NCI-H69 (cell line): ENCODE measurements at regions not wholly inside any gene's neighbourhood (a gene's known extent, or its start where the extent isn't known, plus 50 kb on each side); places are given as distances from the start of the nearest gene placed in this dataset.

Experiments
- DNase-seq: peaks from one replicate; lab custom pipeline; 2025; lab: John Stamatoyannopoulos, UW

- no peak for DNase-seq
These were observed 457.7 kb upstream of the ADAMTS5 start for GRCh38 chr21:27424601-27425000.

GRCh38 chr21:27423906-27424595, 457.2 kb upstream of the ADAMTS5 start:
- DNase-seq = no peak

GRCh38 chr21:27423038-27423437, 456.1 kb upstream of the ADAMTS5 start:
- no peak for DNase-seq

- DNase-seq = no peak
These were observed 455.5 kb upstream of the ADAMTS5 start for GRCh38 chr21:27422435-27422834.

- DNase-seq = no peak
These were observed 454.8 kb upstream of the ADAMTS5 start for GRCh38 chr21:27421654-27422053.

GRCh38 chr21:27419153-27419552, 452.3 kb upstream of the ADAMTS5 start:
- no peak for DNase-seq

GRCh38 chr21:27418346-27418745, 451.5 kb upstream of the ADAMTS5 start:
- no peak for DNase-seq

GRCh38 chr21:27412530-27412929, 445.6 kb upstream of the ADAMTS5 start:
- DNase-seq = no peak

DNA sequence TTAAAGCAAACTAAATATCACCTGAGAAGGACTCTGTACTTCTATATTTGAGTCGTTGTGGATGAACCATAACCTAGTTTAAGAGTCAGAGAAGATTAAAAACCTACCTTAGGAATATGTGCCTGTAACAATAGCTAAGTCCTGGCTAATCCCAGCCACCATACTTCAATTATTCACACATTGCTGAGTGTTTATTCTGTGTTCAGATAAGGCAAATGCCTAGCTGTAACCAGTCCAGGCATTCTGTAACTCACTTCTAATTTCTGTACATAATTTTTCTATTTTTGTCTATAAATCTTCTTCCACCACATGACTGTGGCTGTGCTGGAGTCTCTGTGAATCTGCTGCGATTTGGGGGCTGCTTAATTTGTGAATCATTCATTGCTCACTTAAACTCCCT, 441.9 kb upstream of the ADAMTS5 start:
- DNase-seq = no peak

DNA sequence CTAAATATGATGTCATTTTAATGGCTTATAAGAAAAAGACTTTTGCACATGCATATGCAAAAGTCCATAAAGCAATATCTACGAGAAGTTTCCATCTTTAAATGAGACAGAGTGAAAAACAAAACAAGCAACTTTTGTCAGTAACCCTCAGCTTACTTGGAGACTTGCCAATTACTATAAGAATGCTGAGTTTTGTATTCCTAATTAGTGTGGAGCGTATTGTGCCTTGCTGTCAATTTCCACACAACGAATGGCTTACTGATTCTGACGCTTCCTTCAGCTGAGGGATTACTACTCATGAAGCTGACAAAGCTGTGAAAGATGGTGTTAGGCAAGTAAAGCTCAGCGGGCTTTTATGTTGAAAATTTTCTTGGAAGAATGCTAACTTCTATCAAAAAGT, 440.4 kb upstream of the ADAMTS5 start:
- DNase-seq = no peak

DNA sequence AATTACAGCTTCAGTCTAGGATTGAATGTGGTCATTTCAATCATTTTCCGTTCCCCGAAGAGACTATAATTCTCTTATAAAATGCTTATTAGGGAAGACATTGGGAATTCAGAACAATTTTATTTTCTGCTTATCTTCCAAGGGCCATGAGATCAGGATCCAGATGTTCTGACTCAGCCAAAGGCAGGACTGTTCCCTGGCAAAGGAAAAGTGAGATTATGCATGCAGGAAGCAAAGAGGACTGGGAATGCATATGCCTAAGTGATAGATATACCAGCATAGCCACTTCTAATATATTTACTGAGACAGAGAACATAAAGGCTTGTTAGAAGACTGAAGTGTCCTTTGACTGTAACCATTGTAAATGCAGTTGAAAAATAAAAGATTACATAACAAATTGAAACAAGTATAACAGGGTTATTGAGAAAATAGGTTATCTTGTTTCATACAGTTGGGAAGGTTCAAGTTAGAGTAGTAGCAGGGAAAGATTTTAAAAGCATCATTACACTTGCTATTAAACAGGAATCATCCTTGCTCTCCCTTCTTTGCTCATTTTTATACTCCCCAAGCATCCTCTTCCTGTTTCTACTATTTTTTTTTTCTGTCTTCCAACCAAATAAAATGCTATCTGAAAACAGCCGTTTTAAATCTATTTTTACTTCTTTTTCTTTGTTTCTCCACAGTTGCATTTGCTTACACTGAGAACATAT, 439.6 kb upstream of the ADAMTS5 start:
- DNase-seq = no peak

GRCh38 chr21:27403011-27403410, 436.1 kb upstream of the ADAMTS5 start:
- no peak for DNase-seq

- DNase-seq = no peak
These were observed 433.2 kb upstream of the ADAMTS5 start for GRCh38 chr21:27400045-27400444.

DNA sequence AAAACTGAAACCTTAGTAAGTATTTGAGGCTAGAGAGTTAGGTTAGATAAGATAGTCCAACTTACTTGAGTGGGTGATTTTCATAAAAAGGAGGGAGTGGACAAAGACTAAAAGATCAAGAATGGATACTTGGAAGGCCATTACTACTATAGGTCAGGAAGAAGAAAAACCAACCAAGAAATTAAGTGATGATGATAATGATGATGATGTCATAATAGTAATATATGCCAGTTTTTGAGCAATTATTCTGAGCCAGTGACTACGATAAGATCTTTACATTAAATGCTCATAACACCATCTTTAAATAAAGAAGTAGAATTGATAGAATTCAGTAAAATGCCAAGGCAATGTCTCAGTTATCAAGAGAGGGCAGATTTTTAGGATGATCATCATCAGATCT, 430.7 kb upstream of the ADAMTS5 start:
- no peak for DNase-seq

GRCh38 chr21:27393726-27394125, 426.8 kb upstream of the ADAMTS5 start:
- DNase-seq = no peak

DNA sequence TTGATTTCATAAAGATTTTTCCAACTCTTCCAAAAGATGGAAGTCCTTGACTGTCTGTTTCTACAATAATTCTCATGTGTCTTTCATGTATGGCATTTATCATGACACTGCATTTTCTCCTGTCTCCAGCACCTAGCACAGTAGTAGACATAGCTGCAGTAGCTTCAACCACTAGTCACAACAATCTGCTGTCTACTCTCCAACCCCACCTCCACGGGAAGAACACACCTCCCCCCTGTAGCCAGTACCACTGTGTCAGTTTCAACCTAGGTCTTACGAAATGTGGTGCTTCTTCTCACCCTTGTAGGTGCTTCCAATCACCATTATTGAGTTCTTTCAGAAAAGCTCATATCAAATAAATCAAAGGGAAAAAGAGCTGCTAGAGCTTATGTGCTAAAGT, 425.1 kb upstream of the ADAMTS5 start:
- no peak for DNase-seq

DNA sequence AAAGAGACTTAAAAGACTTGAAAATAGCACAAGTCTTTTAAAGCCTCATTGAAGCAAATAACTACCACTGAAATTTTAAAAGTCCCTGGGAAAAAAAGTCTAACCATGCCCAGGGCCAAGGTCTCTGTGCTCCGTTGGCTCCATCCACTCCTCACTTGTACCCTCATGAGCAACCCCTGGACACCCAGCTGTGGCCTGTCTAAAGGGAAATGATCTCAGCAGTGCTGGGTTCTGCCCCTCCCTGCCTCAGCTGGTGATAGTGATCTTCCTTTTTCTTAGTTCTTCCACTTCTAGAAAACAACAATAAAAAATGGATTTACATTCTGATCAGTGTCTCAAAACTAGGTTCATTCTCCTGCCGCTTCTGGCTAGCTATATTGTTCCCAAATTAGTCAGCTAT, 423.5 kb upstream of the ADAMTS5 start:
- no peak for DNase-seq

- no peak for DNase-seq
These were observed 421.9 kb upstream of the ADAMTS5 start for GRCh38 chr21:27388825-27389224.

- no peak for DNase-seq
These were observed 415.5 kb upstream of the ADAMTS5 start for GRCh38 chr21:27382404-27382803.

- no peak for DNase-seq
These were observed 413.4 kb upstream of the ADAMTS5 start for GRCh38 chr21:27380303-27380702.

DNA sequence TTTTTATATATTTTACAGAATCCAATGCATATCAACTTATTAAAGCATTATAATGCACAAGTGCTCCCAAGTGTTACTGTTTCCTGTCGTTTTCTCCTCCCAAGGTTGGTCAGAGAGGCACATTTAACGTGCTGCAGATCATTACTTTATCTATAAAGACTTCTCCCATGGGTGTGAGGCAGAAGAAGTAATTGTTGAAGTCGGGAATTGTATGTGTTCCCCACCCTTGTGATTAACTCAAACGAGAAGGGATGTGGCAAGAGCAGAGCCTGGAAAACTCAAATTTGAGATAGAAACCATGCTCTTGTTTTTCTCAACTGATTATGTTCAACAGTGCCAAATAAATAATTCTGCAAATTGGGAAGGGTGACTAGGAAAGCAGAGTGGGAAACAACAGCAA, 412.5 kb upstream of the ADAMTS5 start:
- DNase-seq = no peak

GRCh38 chr21:27372381-27372780, 405.5 kb upstream of the ADAMTS5 start:
- no peak for DNase-seq

GRCh38 chr21:27371975-27372331, 405.1 kb upstream of the ADAMTS5 start:
- DNase-seq = no peak
